A549 (cell line): ENCODE measurements at regions not wholly inside any gene's neighbourhood (a gene's known extent, or its start where the extent isn't known, plus 50 kb on each side); places are given as distances from the start of the nearest gene placed in this dataset.

Experiments used
- ATAC-seq, 2 experiments: fragments of 200-7000 bp in 1 of 2; fragments of >200 bp in 1 of 2; cut with Nextera tagmentation in 1 of 2; cut with Tn5 transposase in 1 of 2; 3 replicates each; pipeline versions ENCODE4 v1.8.0 to v1.9.1; 2018 to 2020; ENCODE audit warnings: mild to moderate bottlenecking in 1 of 2, moderate library complexity in 1 of 2
- CTCF ChIA-PET: fragments of 300-600 bp; sonication (Branson Sonifier 250); formaldehyde crosslinking; extraction: SDS; loops from one replicate; lab custom pipeline; 2021; ENCODE audit warnings: antibody characterized with exemption, inconsistent platforms; lab: Yijun Ruan, JAX
- POLR2A ChIA-PET: fragments of 350-600 bp; formaldehyde crosslinking; extraction: SDS; loops from one replicate; lab custom pipeline; 2021; ENCODE audit warnings: antibody characterized with exemption, inconsistent platforms; lab: Yijun Ruan, JAX
- DNase-seq, 2 experiments: peaks; one replicate each; pipeline versions ENCODE4 v3.0.0 to v3.0.0-alpha.2; 2011 to 2016; ENCODE audit warnings: low read depth in 1 of 2, low spot score in 1 of 2
- FAIRE-seq: peaks from 2 replicates; lab custom pipeline; 2011; peaks lifted over from hg19 to GRCh38; lab: Jason Lieb, UNC
- H3K27ac ChIP-seq, 2 experiments: fragments of >200 bp; sonication (Bioruptor Twin); formaldehyde crosslinking; 3 replicates each; pipeline ENCODE4 v1.5.1; 2016 to 2017
- H3K4me1 ChIP-seq: fragments of >200 bp; sonication (Bioruptor Twin); formaldehyde crosslinking; 3 replicates; pipeline ENCODE4 v1.6.1; 2016
- H3K4me2 ChIP-seq: fragments of >200 bp; sonication (Bioruptor Twin); formaldehyde crosslinking; 3 replicates; pipeline ENCODE4 v1.6.1; 2016
- H3K4me3 ChIP-seq: fragments of >200 bp; sonication (Bioruptor Twin); formaldehyde crosslinking; 3 replicates; pipeline ENCODE4 v1.5.1; 2016
- H3K9me3 ChIP-seq: fragments of >200 bp; sonication (Bioruptor Twin); formaldehyde crosslinking; 3 replicates; pipeline ENCODE4 v1.6.1; 2016
- CBX8 ChIP-seq: fragments of 200-600 bp; sonication (generic); IDR thresholded peaks from 2 replicates; pipeline ENCODE4 v1.6.1; 2016
- CHD4 ChIP-seq: fragments of 200-600 bp; sonication (generic); IDR thresholded peaks from 2 replicates; pipeline ENCODE4 v1.6.1; 2016; ENCODE audit warnings: antibody characterized with exemption, mild to moderate bottlenecking, borderline replicate concordance
- EHF ChIP-seq: fragments of 250-450 bp; sonication (Bioruptor Pico); IDR thresholded peaks from 2 replicates; pipeline ENCODE4 v1.5.0; 2020; ENCODE audit warnings: mild to moderate bottlenecking
- EP300 ChIP-seq, 2 experiments: fragments of >200 bp; sonication (Bioruptor Twin); formaldehyde crosslinking; IDR thresholded peaks; 2 replicates in 1 of 2; 3 replicates in 1 of 2; pipeline ENCODE4 v1.6.1; 2016 to 2017
- FOSB ChIP-seq: fragments of 250-450 bp; sonication (Bioruptor Pico); IDR thresholded peaks from 2 replicates; pipeline ENCODE4 v1.5.0; 2020; ENCODE audit warnings: mild to moderate bottlenecking, moderate library complexity
- HOXB5 ChIP-seq: fragments of 250-450 bp; sonication (Bioruptor Pico); IDR thresholded peaks from 2 replicates; pipeline ENCODE4 v1.5.0; 2020; ENCODE audit warnings: mild to moderate bottlenecking, moderate library complexity
- MAZ ChIP-seq: fragments of 150-350 bp; IDR thresholded peaks from 2 replicates; pipeline ENCODE4 v1.6.1; 2014; ENCODE audit warnings: antibody characterized with exemption, low read depth, low read length, borderline replicate concordance
- MYC ChIP-seq: IDR thresholded peaks from 2 replicates; pipeline ENCODE4 v1.6.1; 2012; ENCODE audit warnings: mild to moderate bottlenecking, inconsistent platforms, low read length, improper control_type of control experiment, borderline replicate concordance
- NFE2L2 ChIP-seq: fragments of 150-350 bp; conservative IDR thresholded peaks from 2 replicates; pipeline ENCODE4 v1.6.1; 2014; ENCODE audit warnings: low read length
- NR3C1 ChIP-seq: fragments of >200 bp; sonication (Bioruptor Twin); formaldehyde crosslinking; IDR thresholded peaks from 3 replicates; pipeline ENCODE4 v1.6.1; 2017
- RAD21 ChIP-seq, 2 experiments: fragments of >200 bp in 1 of 2; sonication (Bioruptor Twin) in 1 of 2; formaldehyde crosslinking in 1 of 2; IDR thresholded peaks in 1 of 2; conservative IDR thresholded peaks in 1 of 2; 2 replicates in 1 of 2; 3 replicates in 1 of 2; pipeline ENCODE4 v1.6.1; 2012 to 2018; ENCODE audit warnings: inconsistent platforms in 1 of 2
- RFX5 ChIP-seq: fragments of 450-650 bp; IDR thresholded peaks from 2 replicates; pipeline ENCODE4 v1.7.1; 2014; ENCODE audit warnings: antibody characterized with exemption, mild to moderate bottlenecking, moderate library complexity
- SMC3 ChIP-seq: fragments of >200 bp; sonication (Bioruptor Twin); formaldehyde crosslinking; IDR thresholded peaks from 3 replicates; pipeline ENCODE4 v1.6.1; 2018; ENCODE audit warnings: inconsistent platforms
- SREBF2 ChIP-seq: fragments of 450-650 bp; IDR thresholded peaks from 2 replicates; pipeline ENCODE4 v1.6.1; 2014; ENCODE audit warnings: mild to moderate bottlenecking, moderate library complexity
- TP53 ChIP-seq: fragments of 250-450 bp; sonication (Bioruptor Pico); IDR thresholded peaks from 2 replicates; pipeline ENCODE4 v1.5.0; 2021; ENCODE audit warnings: mild to moderate bottlenecking, moderate library complexity
- ZSCAN20 ChIP-seq: fragments of 250-450 bp; sonication (Bioruptor Pico); IDR thresholded peaks from 2 replicates; pipeline ENCODE4 v1.8.0; 2022; ENCODE audit warnings: mild to moderate bottlenecking, moderate library complexity
- WGBS: methylation state at CpG from one replicate; pipeline ENCODE4 v1.1.6; 2017; ENCODE audit errors: missing lambda C conversion rate; 5-methylcytosine and 5-hydroxymethylcytosine counted together
- TF ChIP-seq, protein P1 (sequence below): fragments of 200-600 bp; sonication (generic); IDR thresholded peaks from 2 replicates; pipeline ENCODE4 v1.6.1; 2016; ENCODE audit warnings: antibody characterized with exemption, mild to moderate bottlenecking, moderate library complexity
- TF ChIP-seq, protein P2 (sequence below): fragments of 450-650 bp; IDR thresholded peaks from 2 replicates; pipeline ENCODE4 v1.6.1; 2014; ENCODE audit warnings: antibody characterized with exemption
- TF ChIP-seq, protein P3 (sequence below): IDR thresholded peaks from 2 replicates; pipeline ENCODE4 v1.6.1; 2012; ENCODE audit warnings: low read depth, borderline replicate concordance

DNA sequence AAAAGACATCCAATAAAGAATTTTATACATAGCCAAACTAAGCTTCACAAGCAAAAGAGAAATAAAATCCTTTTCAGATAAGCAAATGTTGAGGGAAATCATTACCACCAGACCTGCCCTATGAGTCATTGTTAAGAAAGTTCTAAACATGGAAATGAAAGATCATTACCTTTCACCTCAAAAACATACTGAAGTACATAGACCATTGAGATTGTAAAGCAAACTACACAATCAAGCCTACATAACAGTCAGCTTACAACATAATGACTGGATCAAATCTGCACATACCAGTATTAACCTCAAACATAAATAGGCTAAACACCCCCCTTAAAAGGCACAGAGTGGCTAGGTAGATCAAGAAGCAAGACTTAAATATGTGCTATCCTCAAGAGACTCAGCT, 501.0 kb upstream of the LUZP2 start:
- H3K27ac ChIP-seq = no peak overlapping the region
- DNase-seq = no peak
- TF ChIP-seq NFE2L2 = no peak
- no peak for TF ChIP-seq NR3C1
- no peak for TF ChIP-seq CBX8
- TF ChIP-seq HOXB5 (CRISPR knock-in tag) = no peak
- TF ChIP-seq RAD21 (conservative IDR thresholded peaks at IDR 0.05 in 1 of 2, IDR thresholded peaks at IDR 0.05 in 1 of 2) = no peak
- no peak for TF ChIP-seq EP300 (IDR thresholded peaks at IDR 0.05)
- TF ChIP-seq, protein P1, sequence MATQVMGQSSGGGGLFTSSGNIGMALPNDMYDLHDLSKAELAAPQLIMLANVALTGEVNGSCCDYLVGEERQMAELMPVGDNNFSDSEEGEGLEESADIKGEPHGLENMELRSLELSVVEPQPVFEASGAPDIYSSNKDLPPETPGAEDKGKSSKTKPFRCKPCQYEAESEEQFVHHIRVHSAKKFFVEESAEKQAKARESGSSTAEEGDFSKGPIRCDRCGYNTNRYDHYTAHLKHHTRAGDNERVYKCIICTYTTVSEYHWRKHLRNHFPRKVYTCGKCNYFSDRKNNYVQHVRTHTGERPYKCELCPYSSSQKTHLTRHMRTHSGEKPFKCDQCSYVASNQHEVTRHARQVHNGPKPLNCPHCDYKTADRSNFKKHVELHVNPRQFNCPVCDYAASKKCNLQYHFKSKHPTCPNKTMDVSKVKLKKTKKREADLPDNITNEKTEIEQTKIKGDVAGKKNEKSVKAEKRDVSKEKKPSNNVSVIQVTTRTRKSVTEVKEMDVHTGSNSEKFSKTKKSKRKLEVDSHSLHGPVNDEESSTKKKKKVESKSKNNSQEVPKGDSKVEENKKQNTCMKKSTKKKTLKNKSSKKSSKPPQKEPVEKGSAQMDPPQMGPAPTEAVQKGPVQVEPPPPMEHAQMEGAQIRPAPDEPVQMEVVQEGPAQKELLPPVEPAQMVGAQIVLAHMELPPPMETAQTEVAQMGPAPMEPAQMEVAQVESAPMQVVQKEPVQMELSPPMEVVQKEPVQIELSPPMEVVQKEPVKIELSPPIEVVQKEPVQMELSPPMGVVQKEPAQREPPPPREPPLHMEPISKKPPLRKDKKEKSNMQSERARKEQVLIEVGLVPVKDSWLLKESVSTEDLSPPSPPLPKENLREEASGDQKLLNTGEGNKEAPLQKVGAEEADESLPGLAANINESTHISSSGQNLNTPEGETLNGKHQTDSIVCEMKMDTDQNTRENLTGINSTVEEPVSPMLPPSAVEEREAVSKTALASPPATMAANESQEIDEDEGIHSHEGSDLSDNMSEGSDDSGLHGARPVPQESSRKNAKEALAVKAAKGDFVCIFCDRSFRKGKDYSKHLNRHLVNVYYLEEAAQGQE = no peak
- TF ChIP-seq, protein P2, sequence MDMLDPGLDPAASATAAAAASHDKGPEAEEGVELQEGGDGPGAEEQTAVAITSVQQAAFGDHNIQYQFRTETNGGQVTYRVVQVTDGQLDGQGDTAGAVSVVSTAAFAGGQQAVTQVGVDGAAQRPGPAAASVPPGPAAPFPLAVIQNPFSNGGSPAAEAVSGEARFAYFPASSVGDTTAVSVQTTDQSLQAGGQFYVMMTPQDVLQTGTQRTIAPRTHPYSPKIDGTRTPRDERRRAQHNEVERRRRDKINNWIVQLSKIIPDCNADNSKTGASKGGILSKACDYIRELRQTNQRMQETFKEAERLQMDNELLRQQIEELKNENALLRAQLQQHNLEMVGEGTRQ = no peak
- no peak for TF ChIP-seq CHD4
- TF ChIP-seq, protein P3, sequence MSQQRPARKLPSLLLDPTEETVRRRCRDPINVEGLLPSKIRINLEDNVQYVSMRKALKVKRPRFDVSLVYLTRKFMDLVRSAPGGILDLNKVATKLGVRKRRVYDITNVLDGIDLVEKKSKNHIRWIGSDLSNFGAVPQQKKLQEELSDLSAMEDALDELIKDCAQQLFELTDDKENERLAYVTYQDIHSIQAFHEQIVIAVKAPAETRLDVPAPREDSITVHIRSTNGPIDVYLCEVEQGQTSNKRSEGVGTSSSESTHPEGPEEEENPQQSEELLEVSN = no peak
- no peak for TF ChIP-seq TP53
- TF ChIP-seq SREBF2 = no peak
- no peak for TF ChIP-seq EHF (CRISPR knock-in tag)
- no peak for TF ChIP-seq FOSB (CRISPR knock-in tag)
- TF ChIP-seq, all 56 proteins: peak for 0
- Histone ChIP-seq H3K4me3 (no peak overlapping the region), H3K9me3 (no peaks in the 10 kb centered on the region; the same call in 1 of the 3 replicates), H3K4me2 (no peak overlapping the region), H3K4me1 (no peaks in the 10 kb centered on the region)
- ATAC-seq (no peak), FAIRE-seq (no peak)
- ChIA-PET CTCF (no interaction called here), POLR2A (no interaction called here)

DNA sequence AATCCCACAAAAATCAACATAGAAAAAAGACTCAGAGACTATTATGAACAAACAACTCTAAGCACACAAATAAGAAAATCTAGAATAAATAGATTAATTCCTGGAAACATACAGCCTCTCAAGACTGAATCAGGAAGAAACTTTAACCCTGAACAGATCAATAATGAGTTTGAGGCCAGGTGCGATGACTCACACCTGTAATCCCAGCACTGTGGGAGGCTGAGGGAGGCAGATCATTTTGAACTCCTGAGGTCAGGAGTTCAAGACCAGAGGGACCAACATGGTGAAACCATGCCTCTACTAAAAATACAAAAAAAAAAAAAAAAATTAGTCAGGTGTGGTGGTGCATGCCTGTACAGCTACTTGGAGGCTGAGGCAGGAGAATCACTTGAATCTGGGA, 499.5 kb upstream of the LUZP2 start:
- POLR2A ChIA-PET = no interaction called here
- CTCF ChIA-PET = no interaction called here
- WGBS = 33% methylated on average over 1 of the region's 1 CpG
- Histone ChIP-seq H3K4me2 (no peak overlapping the region), H3K4me1 (no peaks in the 10 kb centered on the region), H3K27ac (no peak overlapping the region), H3K4me3 (no peak overlapping the region), H3K9me3 (no peaks in the 10 kb centered on the region; the same call in none of the 3 replicates)
- ATAC-seq (no peak), DNase-seq (no peak), FAIRE-seq (no peak)
- TF ChIP-seq RFX5 = no peak

DNA sequence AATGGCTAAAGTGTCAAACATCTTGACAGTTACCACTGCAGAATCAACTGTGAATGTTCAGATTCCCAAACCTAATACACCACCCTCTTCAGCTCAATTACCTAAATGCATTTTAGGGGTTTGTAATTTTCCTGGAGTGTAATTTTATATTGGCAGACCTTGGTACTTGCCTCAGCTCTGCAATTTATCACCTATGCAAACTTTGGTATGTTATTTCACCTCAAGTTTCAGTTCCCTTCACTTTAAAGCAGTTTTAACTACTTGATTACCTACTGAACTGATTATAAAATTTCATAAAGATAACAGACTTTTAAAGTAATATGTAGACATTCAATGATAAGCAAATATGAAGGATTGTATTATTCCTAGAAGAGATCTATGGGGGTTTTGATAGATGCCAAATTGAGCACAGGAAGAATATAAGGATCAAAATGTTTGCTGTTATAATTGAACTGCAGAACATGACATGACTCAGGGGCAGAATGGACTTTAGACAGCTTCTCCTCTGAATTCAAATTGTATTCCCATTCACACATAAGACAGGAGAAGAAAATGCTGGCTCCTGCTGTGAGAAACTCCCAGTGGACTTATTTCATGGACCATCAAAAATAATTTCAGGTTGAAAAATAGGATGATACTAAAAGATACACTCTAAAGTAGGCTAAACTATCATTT, 491.5 kb upstream of the LUZP2 start:
- no peaks in the 10 kb centered on the region for H3K4me1 ChIP-seq
- CTCF ChIA-PET = no interaction called here
- POLR2A ChIA-PET = no interaction called here
- TF ChIP-seq MAZ = no peak
- TF ChIP-seq SMC3 = no peak
- TF ChIP-seq CHD4 = no peak
- TF ChIP-seq FOSB (CRISPR knock-in tag) = no peak
- TF ChIP-seq MYC = no peak
- TF ChIP-seq ZSCAN20 (CRISPR knock-in tag) = no peak
- TF ChIP-seq HOXB5 (CRISPR knock-in tag) = no peak
- TF ChIP-seq, all 56 proteins: peak for 0
- Histone ChIP-seq H3K9me3 (no peaks in the 10 kb centered on the region; the same call in 1 of the 3 replicates), H3K4me3 (no peak overlapping the region), H3K27ac (no peak overlapping the region), H3K4me2 (no peak overlapping the region)
- no peak for ATAC-seq
- no peak for DNase-seq
- no peak for FAIRE-seq
